ENCODE measurements at regions not wholly inside any gene's neighbourhood (a gene's known extent, or its start where the extent isn't known, plus 50 kb on each side); places are given as distances from the start of the nearest gene placed in this dataset.
"Not testable (repeated sequence)": the region's sequence is repeated elsewhere in the genome, so short reads cannot be mapped to it uniquely, and the experiment has no call there.

DNA sequence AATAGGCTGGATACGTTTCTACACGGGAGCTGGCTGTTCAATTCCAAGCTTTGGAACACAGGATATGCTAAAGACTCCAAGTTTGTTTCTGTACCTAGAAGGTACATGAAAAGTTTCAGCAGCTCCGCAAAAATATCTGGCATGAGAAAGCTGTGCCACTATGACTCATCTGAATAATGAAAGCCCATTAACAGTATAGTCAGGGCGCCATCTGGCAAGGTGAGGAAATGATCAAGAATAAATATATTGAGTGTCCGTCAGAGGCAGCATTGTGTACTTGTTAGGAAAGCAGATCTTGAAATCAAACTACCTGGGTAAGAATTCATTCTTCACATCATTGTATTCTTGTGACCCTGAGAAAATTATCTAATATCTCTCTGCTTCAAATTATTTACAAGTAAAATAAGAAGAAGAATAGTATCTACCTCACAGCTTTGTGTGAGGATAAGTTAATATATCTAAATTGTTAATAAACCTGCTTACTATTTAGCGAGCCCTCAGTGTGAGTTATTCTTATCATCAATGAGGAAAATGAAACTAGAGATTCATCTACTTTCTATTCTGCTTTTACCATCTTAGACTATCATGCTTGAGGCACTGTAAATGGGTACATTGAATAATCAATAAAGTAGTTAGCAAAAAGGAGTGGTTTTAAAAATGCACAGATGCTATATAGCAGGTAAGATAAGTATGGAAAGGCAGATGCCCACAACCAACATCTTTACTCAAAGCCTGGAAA lies 53.5 kb downstream of the FSCB start:
- no peak for FAIRE-seq
- no peak for DNase-seq (ENCODE audit: low spot score in 2 of 2)

DNA sequence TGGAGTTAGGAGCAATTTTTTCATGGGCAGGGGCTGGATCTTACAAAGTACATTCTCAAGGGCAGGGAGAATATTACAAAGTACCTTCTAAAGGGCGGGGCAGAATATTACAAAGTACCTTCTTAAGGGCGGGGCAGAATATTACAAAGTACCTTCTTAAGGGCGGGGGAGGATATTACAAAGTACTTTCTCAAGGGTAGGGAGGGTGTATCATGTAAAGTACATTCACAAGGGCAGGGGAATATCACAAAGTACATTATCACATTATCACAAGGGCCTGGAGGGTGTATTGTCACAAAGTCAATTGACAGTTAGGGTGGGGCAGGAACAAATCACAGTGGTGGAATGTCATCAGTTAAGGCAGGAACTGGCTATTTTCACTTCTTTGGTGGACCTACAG lies 56.9 kb downstream of the FSCB start:
- not testable (repeated sequence) for DNase-seq (ENCODE audit: low spot score in 2 of 2); FAIRE-seq

DNA sequence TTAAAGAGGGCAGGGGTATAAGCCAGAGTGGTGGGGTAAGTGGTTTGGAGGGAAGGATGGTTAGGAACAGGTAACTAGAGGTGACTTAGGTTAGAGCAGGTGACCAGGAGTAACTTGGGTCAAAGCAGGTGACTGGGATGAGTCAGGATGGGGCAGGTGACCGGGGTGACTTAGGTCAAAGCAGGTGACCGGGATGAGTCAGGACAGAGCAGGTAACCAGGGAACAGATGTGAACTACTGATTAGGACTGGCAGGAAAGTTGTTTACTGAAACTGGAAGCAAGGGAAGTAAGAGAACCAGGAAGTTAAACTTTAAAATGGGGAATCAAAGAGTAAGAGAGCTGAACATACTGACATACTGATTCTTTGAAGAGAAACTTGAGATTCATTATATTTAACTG lies 57.4 kb downstream of the FSCB start:
- no peak for FAIRE-seq
- DNase-seq (ENCODE audit: low spot score in 2 of 2), result no peak

DNA sequence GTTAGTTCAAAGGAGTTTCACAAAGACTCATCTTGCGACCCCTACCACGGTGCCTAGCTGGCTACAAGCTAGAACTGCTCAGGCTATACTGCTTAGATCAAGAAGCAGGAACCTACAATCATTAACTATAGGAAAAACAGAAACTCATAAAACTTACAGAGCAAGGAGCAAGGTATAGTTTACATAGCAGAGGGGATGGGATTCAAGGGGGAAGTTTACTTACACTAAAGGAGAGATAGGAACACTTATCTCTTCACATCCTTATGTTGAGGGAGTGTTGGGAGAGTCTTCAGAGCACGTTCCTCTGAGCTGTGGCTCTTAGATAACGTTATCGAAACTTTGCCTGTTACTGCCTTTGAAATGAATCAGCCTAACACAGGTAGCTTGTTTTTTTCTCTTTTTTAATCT lies 58.1 kb downstream of the FSCB start:
- FAIRE-seq, result no peak
- DNase-seq (ENCODE audit: low spot score in 2 of 2), result no peak

DNA sequence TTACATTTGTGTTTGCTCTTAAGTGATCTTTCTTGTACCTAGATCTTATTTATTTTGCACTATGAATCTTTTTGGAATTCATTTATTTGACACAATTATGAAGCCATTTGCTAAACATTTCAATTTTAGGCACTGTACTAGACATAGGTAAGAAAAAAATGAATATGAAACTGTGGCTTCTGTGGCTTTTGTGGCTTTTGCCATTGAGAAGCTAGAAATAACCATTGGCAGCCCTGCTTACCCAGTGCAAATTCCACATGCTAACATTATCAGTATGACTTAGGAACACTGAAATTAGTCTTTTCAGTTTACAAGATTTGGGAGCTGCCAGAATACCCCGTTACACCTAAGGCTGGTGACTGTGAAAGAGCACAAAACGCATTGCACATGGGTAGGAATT lies 60.1 kb downstream of the FSCB start:
- DNase-seq (ENCODE audit: low spot score in 2 of 2) (no peak), FAIRE-seq (no peak)

DNA sequence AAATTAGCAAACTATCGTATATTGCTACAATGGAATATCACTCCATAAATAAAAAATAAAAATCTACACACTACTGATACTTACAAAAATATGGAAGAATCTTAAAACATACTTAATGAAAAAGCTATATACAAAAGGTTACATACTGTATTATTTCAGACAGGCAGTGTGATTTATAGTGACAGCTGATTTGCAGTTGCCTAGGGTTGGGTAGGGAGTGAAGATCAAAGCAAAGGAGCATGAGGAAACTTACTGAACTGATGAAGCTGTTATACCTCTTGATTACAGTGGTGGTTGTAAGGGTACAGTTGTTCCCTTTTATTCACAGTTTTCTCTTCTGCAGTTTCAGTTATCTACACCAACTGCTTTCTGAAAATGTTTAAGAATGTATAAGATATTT lies 62.6 kb downstream of the FSCB start:
- DNase-seq (ENCODE audit: low spot score in 2 of 2) (no peak), FAIRE-seq (no peak)

DNA sequence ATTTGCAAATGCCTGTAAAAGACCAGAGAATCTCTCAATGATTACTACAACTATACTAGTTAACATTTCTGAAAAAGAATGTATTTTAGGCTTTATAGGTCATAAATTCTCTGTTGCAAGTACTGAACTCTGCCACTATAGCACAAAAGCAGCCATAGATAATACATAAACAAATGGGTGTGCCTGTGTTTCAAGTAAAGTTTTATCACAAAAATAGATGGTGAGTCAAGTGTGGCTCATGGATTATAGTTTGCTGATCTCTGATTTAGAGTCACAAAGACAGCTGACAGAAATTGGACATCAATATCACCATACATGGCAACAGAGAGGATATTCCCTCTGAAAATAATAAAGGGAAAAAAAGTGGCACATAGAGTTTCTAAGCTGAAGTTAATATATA lies 68.1 kb downstream of the FSCB start:
- FAIRE-seq (no peak), DNase-seq (ENCODE audit: low spot score in 2 of 2) (no peak)

DNA sequence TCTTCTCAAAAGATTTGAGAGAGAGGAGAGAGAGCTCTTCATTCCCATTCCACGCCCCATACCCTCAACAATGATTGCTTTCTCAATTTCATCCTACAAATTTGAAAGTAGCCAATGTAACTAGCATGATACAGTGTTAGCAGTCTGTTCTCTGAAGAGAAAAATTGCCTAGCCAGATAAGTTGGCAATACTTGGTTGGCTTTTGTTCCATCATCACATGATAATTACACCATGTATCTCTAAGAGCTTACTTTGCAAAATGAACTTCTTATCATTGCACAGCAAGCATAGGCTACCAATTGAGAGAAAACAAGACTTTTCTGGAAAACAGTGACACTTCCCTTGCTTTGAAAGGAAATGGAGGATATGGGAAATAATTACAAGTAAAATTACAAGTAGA lies 68.9 kb downstream of the FSCB start:
- DNase-seq (ENCODE audit: low spot score in 2 of 2), result no peak
- FAIRE-seq, result no peak

DNA sequence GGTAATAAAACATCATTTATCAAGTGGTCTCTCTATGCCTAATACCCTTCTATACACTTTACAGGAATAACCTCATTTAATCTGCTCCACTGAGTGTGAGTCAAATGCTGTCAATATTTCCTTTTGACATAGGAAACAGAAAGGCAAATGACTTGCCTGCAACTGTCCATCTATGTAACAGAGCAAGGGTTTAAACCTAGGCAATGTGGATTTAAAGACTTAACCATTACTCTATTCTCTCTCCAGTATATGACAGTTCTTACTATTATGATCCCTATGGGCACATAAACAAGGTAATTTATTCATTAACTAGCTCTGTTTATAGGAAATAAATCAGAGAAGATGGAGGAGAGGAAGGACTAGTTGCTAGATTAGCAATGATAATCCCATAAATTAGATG lies 70.6 kb downstream of the FSCB start:
- DNase-seq (ENCODE audit: low spot score in 2 of 2), result no peak
- no peak for FAIRE-seq

DNA sequence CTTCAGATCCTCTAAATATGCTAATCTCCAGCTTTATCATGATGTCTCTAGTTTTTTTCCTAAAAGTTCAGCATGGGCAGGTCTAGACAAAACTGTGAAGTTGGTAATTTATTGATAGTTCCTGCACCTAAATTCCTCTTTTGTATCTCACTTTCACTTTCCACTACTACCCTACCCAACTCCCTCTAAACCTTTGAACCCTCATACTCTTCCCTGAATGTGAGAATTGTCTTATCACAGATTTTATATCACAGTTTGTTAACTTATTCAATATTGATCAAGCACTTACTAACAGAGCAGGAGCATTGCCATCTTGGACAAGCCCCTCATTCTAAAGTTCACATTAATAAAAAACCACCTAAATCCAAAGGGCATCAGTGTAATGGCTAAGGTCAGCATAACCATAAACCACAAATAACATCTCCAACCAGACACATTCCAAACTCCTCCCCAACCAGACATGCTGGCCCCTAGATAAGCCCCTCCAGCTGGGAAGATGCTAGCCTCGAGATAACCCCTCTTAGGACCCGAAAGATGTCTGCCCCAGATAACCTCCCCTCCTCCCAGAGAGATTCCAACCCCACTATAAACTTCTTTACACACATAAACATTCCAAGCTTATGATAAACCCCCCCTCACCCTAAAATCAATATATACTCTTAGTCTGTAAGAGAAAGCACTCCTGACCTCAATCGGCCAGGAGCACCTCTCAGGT lies 78.7 kb downstream of the FSCB start:
- FAIRE-seq (no peak), DNase-seq (ENCODE audit: low spot score in 2 of 2) (no peak)

DNA sequence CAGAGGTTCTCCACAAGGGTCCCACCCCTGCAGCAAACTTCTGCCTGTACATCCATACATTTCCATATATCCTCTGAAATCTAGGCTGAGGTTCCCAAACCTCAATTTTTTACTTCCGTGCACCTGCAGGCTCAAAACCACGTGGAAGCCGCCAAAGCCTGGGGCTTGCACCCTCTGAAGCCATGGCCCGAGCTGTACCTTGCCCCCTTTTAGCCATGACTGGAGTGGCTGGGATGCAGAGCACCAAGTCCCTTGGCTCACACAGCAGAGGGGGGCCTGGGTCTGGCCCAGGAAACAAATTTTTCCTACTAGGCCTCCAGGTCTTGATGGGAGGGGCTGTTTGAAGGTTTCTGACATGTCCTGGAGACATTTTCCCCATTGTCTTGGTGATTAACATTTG lies 84.4 kb downstream of the FSCB start:
- no peak for DNase-seq (ENCODE audit: low spot score in 2 of 2)
- no peak for FAIRE-seq

DNA sequence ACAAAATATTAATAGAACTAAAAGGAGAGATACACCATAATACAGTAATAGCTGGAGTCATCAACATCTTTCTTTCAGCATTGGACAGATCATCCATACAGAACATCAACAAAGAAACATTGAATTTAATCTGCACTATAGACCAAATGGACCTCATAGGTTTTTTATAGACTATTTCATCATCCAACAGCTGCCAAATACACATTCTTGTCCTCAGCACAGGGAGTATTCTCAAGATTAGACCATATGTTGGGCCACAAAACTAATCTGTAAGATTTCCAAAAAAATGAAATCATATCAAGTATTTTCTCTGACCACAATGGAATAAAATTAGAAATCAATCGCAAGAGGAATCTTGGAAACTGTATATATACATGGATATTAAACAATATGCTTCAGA lies 86.9 kb downstream of the FSCB start:
- no peak for FAIRE-seq
- no peak for DNase-seq (ENCODE audit: low spot score in 2 of 2)

DNA sequence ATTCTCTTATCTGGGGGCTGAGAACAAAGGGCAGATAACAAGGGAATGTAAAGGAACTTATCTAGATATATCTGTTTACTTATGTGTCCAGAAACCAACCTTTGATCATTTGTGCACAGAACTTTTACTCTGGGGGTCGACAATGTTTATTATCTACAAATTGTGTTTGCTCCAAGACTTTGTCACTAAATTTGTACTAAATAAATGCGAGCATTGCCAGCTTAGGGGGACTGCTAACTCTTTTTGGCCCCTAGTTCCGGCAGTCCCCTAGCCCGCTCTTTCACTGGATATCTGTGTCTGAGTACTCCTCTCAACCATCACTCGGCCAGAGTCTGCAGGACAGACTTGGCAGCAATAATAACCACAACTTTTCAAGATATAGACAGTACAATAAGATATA lies 88.2 kb downstream of the FSCB start:
- DNase-seq (ENCODE audit: low spot score in 2 of 2), result no peak
- FAIRE-seq, result no peak

DNA sequence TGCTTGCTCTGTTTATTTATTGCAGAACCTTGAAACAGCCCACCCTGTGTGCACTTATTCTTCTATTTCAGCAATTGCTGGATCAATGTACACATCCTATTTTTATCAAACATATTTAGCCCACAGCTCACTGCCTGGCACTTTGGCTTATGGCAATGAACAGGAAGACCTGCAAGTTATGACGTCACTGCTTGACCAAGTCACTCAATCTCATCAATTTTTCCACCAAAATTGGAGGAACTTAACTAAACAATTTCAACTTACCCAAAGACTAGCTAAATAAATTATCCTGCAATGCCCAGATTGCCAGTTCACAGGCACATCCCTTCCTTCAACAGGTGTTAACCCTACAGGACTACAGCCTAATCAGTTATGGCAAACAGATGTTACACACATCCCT lies 89.3 kb downstream of the FSCB start:
- FAIRE-seq, result no peak

DNA sequence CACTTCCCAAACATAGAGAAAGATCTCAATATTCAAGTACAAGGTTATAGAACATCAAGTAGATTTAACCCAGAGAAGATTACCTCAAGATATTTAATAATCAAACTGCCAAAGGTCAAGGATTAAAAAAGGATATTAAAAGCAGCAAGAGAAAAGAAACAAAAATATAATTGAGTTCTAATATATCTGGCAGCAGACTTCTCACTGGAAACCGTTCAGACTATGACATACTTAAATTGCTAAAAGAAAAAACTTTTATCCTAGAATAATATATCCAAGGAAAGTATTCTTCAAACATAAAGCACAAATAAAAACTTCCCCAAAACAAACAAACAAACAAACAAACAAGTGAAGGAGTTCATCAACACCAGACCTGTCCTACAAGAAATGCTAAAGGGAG lies 92.4 kb downstream of the FSCB start:
- no peak for FAIRE-seq

More for the DNA sequence above, 89.3 kb downstream of the FSCB start:
- DNase-seq (ENCODE audit: low spot score in 2 of 2), result no peak

DNA sequence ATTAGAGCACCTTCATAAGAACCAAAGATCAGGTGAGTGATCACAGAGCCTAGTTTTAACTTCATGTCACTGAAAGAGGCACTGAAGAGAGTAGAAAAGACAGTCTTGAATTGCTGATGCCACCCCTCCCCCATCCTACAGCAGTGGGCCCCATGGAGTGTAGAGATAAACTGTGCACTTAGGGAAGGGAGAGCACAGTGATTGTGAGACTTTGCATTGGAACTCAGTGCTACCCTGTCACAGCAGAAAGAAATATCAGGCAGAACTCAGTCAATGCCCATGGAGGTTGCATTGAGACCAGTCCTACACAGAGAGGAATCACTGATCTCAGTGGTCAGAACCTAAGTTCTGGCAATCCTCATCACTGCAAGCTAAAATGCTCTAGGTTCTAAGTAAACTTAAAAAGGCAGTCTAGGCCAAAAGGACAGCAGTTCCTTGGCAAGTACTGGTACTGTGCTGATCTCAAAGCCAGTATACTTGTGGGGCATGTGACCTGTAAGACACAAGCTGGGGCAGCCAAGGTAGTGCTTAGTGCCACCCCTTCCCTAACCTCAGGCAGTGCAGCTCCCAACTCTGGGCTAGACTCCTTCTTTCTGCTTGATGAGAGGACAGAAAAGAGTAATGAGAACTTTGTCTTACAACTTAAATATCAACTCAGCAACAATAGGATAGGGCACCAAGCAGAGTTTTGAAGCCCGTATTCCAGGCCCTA lies 94.1 kb downstream of the FSCB start:
- FAIRE-seq (no peak), DNase-seq (ENCODE audit: low spot score in 2 of 2) (no peak)

More for the DNA sequence above, 92.4 kb downstream of the FSCB start:
- DNase-seq (ENCODE audit: low spot score in 2 of 2), result no peak

DNA sequence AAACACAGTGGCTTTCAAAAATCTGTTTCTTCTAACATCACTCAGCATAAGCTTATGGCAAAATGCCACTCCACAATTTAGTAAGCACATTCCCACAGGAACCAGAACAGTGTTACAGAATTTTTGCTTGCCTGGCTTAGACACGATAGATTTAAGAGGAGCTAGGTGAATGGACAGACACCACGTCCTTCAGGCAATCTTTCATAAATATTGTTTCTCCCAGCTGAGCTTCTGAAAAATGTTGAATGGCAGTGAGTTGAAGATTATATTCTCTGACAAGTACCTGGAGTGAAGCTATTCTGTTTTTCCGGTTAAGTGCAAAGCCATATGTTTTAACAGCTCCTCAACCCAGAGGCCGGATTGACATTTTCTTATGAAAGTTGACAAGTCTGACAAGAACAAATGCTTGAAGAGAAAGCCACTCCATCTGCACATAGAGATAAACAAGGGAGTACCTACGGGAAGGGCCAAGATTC lies 102.0 kb downstream of the FSCB start:
- FAIRE-seq, result no peak
- no peak for DNase-seq (ENCODE audit: low spot score in 2 of 2)

DNA sequence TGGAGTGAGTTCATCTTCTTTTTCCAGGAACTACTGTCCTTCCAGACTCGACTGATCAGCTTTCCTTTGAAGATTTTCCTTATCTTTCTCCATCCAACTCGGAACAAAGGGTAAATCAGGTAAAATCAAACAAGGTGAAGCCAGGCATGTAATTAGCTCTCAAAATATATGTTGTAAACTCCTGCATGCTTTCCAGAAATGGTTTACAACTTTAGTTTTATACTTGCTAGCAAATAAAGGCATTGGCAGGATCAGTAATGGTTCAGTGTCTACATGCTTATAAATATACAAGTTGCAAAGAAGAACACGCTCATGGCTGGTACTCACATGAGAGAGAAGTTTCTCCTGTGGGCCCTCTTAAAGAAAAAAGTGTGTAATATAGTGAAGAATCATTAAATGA lies 102.5 kb downstream of the FSCB start:
- DNase-seq (ENCODE audit: low spot score in 2 of 2) (no peak), FAIRE-seq (no peak)

DNA sequence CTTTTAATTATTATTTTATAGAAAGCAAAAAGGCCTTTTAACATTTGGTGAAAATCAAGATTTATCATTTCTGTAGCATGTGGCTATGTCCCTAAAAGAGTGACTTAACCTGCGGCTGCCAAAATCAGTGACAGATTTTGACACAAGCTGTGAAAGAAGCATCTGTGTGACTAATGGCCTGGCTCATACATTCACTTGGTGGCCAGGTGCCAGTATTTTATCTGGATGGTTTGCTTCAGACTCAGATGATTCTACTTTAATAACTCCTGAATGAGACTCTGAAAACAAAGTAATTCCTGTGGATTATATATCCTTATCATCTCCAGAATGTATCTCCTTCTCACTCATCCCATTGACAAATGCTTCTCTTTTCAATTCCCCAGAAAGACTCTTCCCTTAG lies 103.0 kb downstream of the FSCB start:
- FAIRE-seq (no peak), DNase-seq (ENCODE audit: low spot score in 2 of 2) (no peak)

DNA sequence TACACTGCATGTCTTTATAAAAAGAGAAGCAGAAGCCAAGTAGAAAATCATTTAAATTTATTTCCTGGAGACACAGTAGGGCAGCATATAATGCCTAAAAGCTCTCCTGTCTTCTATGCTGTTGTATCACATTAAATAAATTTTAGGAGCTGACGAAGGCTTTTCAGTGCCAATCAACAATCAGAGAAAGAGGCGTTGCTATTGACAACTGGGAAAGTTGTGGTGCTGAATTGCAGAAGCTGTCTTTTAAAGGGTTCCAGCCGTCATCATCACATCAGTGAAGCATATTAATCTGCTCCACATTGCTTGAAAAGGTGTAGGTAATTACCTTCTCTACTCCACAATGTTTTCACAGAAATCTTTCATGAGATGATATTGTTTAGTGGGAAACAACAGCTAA lies 103.9 kb downstream of the FSCB start:
- DNase-seq (ENCODE audit: low spot score in 2 of 2), result no peak

DNA sequence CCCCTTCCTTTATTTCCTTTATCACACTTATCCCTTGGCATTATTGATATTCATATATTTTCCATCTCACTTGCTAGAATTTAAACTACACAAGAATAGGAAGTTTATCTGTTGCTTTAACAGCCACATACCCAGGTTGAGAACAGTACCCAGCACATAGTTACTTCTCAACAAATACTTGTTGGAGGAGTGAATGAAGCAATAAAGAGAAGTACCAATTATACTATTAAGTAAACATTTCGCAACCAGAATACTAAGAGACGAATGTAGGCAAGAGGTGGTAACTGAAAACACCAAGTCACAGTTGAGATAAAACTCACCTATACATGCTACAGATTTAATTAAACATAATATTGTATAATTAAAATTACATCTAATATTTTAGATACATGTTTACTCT lies 110.9 kb downstream of the FSCB start:
- FAIRE-seq, result no peak
- no peak for DNase-seq (ENCODE audit: low spot score in 2 of 2)

More for the DNA sequence above, 103.9 kb downstream of the FSCB start:
- no peak for FAIRE-seq

DNA sequence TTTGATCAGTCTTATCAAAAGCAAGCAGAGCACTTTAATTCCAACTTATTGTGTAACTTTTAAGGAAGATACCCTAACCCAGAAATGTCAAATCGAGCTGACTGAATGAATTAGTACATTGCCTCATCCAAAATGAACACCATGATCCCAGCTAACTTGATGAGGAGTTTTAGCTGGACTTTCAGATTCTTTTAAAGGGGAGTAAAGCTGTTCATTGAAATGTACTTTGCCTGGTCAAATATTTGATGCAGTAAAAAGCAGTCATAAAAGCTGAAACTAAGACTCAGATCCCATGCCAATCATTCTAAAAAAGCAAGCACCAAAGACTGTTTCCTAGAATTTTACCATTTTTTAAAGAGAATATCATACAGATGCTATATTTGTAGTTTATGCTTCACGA lies 114.1 kb downstream of the FSCB start:
- FAIRE-seq (no peak), DNase-seq (ENCODE audit: low spot score in 2 of 2) (no peak)
